ENCODE measurements at regions not wholly inside any gene's neighbourhood (a gene's known extent, or its start where the extent isn't known, plus 50 kb on each side); places are given as distances from the start of the nearest gene placed in this dataset.

- H3K9me3 Mint-ChIP-seq, result peaks cover 11 to 27% (median 15%) of the 10 kb centered on the region in 7 donors
- intact Hi-C loops (cut with micrococcal nuclease), result loop anchor here (5.0 to 10.0 kb wide), 4 partner anchors 556 to 623 kb away; partner anchors contain the start of gene HLX (in 1 of the 2)
- peaks cover 3% of the 10 kb centered on the region for H3K4me1 Mint-ChIP-seq
Measured at GRCh38 chr1:221430152-221430960, 311.5 kb downstream of the DUSP10 start.

More at GRCh38 chr1:221430152-221430960, 311.5 kb downstream of the DUSP10 start:
- Histone ChIP-seq H3K4me1 (ENCODE audit: control insufficient read depth in 1 of 2, insufficient read depth in 2 of 2, low read length in 2 of 2) (no peaks in the 10 kb centered on the region), H4K20me1 (ENCODE audit: insufficient read depth, low read length) (no peaks in the 10 kb centered on the region), H3K9ac (ENCODE audit: insufficient read depth, low read length, poor library complexity, severe bottlenecking) (no peak overlapping the region), H3K4me3 (replicated peaks in 1 of 3; ENCODE audit: low read depth in 2 of 3, low read length in 3 of 3) (no peak overlapping the region), H2AFZ (ENCODE audit: insufficient read depth, low read depth, low read length, poor library complexity, severe bottlenecking) (no peak overlapping the region), H3K27me3 (ENCODE audit: control insufficient read depth in 2 of 2, insufficient read depth in 2 of 2, low read length in 2 of 2) (no peaks in the 10 kb centered on the region), H3K9me3 (replicated peaks in 1 of 2; ENCODE audit: control insufficient read depth in 1 of 2, insufficient read depth in 1 of 2, low read length in 2 of 2) (peaks cover 5 to 19% of the 10 kb centered on the region in 2 donors), H3K79me2 (ENCODE audit: insufficient read depth, low read length) (no peaks in the 10 kb centered on the region), H3K27ac (ENCODE audit: low read depth in 1 of 2, low read length in 2 of 2) (no peak overlapping the region), H3K4me2 (replicated peaks; ENCODE audit: extremely low read depth, low read length, poor library complexity, severe bottlenecking) (no peak overlapping the region), H3K36me3 (replicated peaks in 1 of 2; ENCODE audit: control insufficient read depth in 1 of 2, insufficient read depth in 2 of 2, low read length in 2 of 2) (no peaks in the 10 kb centered on the region)
- Mint-ChIP-seq H3K36me3 (no peaks in the 10 kb centered on the region), H3K4me3 (no peak overlapping the region), H3K27ac (no peak overlapping the region), H3K27me3 (ENCODE audit: low read depth in 3 of 3) (peaks cover 0 to 2% (median 1%) of the 10 kb centered on the region in 3 donors)
- 100% methylated on average over 2 of the region's 4 CpGs for WGBS (ENCODE audit: insufficient coverage)
- DNase-seq, result no peak
- TF ChIP-seq CTCF (IDR thresholded peaks at IDR 0.05), result no peak

Data from CD14-positive monocyte (primary cell).